Lower leg skin (tissue), 3 donors: ENCODE measurements at regions not wholly inside any gene's neighbourhood (a gene's known extent, or its start where the extent isn't known, plus 50 kb on each side); places are given as distances from the start of the nearest gene placed in this dataset.

Experiments used
- CTCF ChIP-seq, 3 donors: fragments of 450-650 bp; IDR thresholded peaks; one replicate each; pipeline ENCODE4 v1.5.1; 2016; ENCODE audit warnings: antibody characterized with exemption in 3 of 3, mild to moderate bottlenecking in 3 of 3, moderate library complexity in 2 of 3
- POLR2A ChIP-seq, 2 donors: fragments of 450-650 bp; IDR thresholded peaks; one replicate each; pipeline ENCODE4 v1.6.1; 2016 to 2017; ENCODE audit warnings: antibody characterized with exemption in 2 of 2, mild to moderate bottlenecking in 1 of 2, moderate library complexity in 1 of 2

GRCh38 chr7:68573271-68574005 is 1024.8 kb upstream of the AUTS2 start:
- TF ChIP-seq CTCF (IDR thresholded peaks at IDR 0.05) (no peak), POLR2A (IDR thresholded peaks at IDR 0.05) (no peak)
